Fibroblast of skin of abdomen (primary cell): ENCODE measurements at regions not wholly inside any gene's neighbourhood (a gene's known extent, or its start where the extent isn't known, plus 50 kb on each side); places are given as distances from the start of the nearest gene placed in this dataset.
"Not testable (repeated sequence)": the region's sequence is repeated elsewhere in the genome, so short reads cannot be mapped to it uniquely, and the experiment has no call there.

Experiments used
- DNase-seq: peaks from one replicate; pipeline ENCODE4 v3.0.0-alpha.2; 2013

GRCh38 chr12:93979189-93979588 is 169.2 kb upstream of the PLXNC1 start:
- no peak for DNase-seq

GRCh38 chr12:93980711-93981110 is 167.7 kb upstream of the PLXNC1 start:
- no peak for DNase-seq

- no peak for DNase-seq
Observed at GRCh38 chr12:93981411-93981810, 167.0 kb upstream of the PLXNC1 start.

- peak; percentile 70 for DNase-seq
Observed at GRCh38 chr12:93982771-93983315, 165.5 kb upstream of the PLXNC1 start.

GRCh38 chr12:93984005-93984404 is 164.4 kb upstream of the PLXNC1 start:
- no peak for DNase-seq

- no peak for DNase-seq
Observed at GRCh38 chr12:93989949-93990348, 158.4 kb upstream of the PLXNC1 start.

- DNase-seq, result peak; percentile 72
Observed at GRCh38 chr12:93990832-93991803, 157.3 kb upstream of the PLXNC1 start.

- peak; percentile 46 for DNase-seq
Observed at GRCh38 chr12:93991829-93992461, 156.4 kb upstream of the PLXNC1 start.

GRCh38 chr12:93994721-93995120 is 153.7 kb upstream of the PLXNC1 start:
- no peak for DNase-seq

GRCh38 chr12:93996321-93996720 is 152.1 kb upstream of the PLXNC1 start:
- DNase-seq, result no peak

- DNase-seq, result no peak
Observed at GRCh38 chr12:94001691-94002090, 146.7 kb upstream of the PLXNC1 start.

GRCh38 chr12:94002925-94003324 is 145.5 kb upstream of the PLXNC1 start:
- not testable (repeated sequence) for DNase-seq

- not testable (repeated sequence) for DNase-seq
Observed at GRCh38 chr12:94007833-94008232, 140.5 kb upstream of the PLXNC1 start.

GRCh38 chr12:94010307-94010706 is 138.1 kb upstream of the PLXNC1 start:
- no peak for DNase-seq

GRCh38 chr12:94012071-94012470 is 136.3 kb upstream of the PLXNC1 start:
- DNase-seq, result no peak

GRCh38 chr12:94012590-94012989 is 135.8 kb upstream of the PLXNC1 start:
- peak; percentile 31 for DNase-seq

GRCh38 chr12:94017247-94017646 is 131.1 kb upstream of the PLXNC1 start:
- DNase-seq, result not testable (repeated sequence)

- no peak for DNase-seq
Observed at GRCh38 chr12:94020335-94020734, 128.0 kb upstream of the PLXNC1 start.

GRCh38 chr12:94023879-94024278 is 124.5 kb upstream of the PLXNC1 start:
- DNase-seq, result no peak

- no peak for DNase-seq
Observed at GRCh38 chr12:94025068-94025467, 123.3 kb upstream of the PLXNC1 start.

GRCh38 chr12:94025756-94026155 is 122.6 kb upstream of the PLXNC1 start:
- DNase-seq, result no peak

- no peak for DNase-seq
Observed at GRCh38 chr12:94026596-94026995, 121.8 kb upstream of the PLXNC1 start.

GRCh38 chr12:94027561-94027960 is 120.8 kb upstream of the PLXNC1 start:
- DNase-seq, result no peak

GRCh38 chr12:94031763-94032162 is 116.6 kb upstream of the PLXNC1 start:
- DNase-seq, result no peak
